Thyroid gland (tissue), 4 donors: ENCODE measurements at regions not wholly inside any gene's neighbourhood (a gene's known extent, or its start where the extent isn't known, plus 50 kb on each side); places are given as distances from the start of the nearest gene placed in this dataset.

Experiments
- DNase-seq, 2 donors: peaks; one replicate each; pipeline ENCODE4 v3.0.0-alpha.2; 2019
- H3K27ac ChIP-seq, 3 donors: fragments of 200-600 bp; sonication (generic); 1 replicate in 2 of 3; 2 replicates in 1 of 3; pipeline ENCODE4 v1.5.1; 2016 to 2019; ENCODE audit warnings: mild to moderate bottlenecking in 1 of 3, moderate library complexity in 1 of 3
- H3K27me3 ChIP-seq: fragments of 200-600 bp; sonication (generic); one replicate; pipeline ENCODE4 v1.5.1; 2019
- H3K36me3 ChIP-seq, 2 donors: fragments of 200-600 bp; sonication (generic); one replicate each; pipeline ENCODE4 v1.5.1; 2016 to 2019
- H3K4me1 ChIP-seq, 2 donors: fragments of 200-600 bp; sonication (generic); one replicate each; pipeline ENCODE4 v1.5.1; 2017 to 2019
- H3K4me3 ChIP-seq, 3 donors: fragments of 200-600 bp; sonication (generic); replicated peaks in 1 of 3; 1 replicate in 2 of 3; 2 replicates in 1 of 3; pipeline ENCODE4 v1.5.1; 2016; ENCODE audit warnings: mild to moderate bottlenecking in 1 of 3
- H3K9me3 ChIP-seq: fragments of 200-600 bp; sonication (generic); one replicate; pipeline ENCODE4 v1.5.1; 2017
- POLR2A ChIP-seq, 2 donors: fragments of 450-650 bp; IDR thresholded peaks; one replicate each; pipeline ENCODE4 v1.6.1; 2017; ENCODE audit warnings: antibody characterized with exemption in 2 of 2, mild to moderate bottlenecking in 2 of 2, moderate library complexity in 1 of 2
- WGBS, 2 donors: methylation state at CpG; one replicate each; pipeline ENCODE4 v1.1.5; 2017; 5-methylcytosine and 5-hydroxymethylcytosine counted together
- intact Hi-C: fragments of 100-400 bp; cut with DNase I; formaldehyde crosslinking; loops from one replicate; pipeline ENCODE4 v1.15.1; 2023
- TF ChIP-seq, protein P1 (sequence below), 6 experiments: fragments of 200-600 bp in 3 of 6; fragments of 450-650 bp in 3 of 6; sonication (generic) in 3 of 6; IDR thresholded peaks; one replicate each; pipeline ENCODE4 v1.5.1; 2016 to 2019; ENCODE audit warnings: antibody characterized with exemption in 6 of 6, mild to moderate bottlenecking in 2 of 6, inconsistent platforms in 1 of 6, moderate library complexity in 1 of 6

DNA sequence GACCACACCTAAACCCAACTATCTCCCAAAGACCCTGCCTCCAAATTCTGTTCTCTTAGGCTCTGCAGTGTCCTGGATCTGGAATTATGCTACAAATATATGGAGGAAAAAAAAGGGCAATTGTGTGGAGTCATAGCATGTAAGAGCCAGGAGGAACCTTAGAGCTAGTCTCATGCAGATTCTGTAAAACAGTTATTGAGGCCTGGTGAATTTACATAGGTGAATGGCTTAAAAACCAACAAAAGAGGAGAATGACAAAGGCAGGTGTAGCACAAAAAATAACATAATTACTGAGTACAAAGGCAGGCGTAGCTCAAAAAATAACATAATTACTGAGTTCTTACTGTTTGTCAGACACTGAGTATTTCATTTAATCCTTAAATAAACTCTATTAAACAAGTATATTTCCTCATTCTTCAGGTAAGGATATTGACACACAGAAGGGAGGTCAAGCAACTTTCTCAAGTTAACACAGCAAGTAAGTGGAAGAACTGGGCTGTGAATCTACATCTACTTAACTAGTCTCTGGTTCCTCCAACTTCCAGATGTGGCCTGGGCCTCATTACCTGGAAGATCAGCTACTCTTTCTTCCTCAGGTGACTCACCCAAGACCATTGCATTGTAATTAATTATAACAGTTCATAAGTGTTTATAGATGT is 938.9 kb upstream of the TENM4 start:
- no peak overlapping the region for H3K4me3 ChIP-seq
- H3K27me3 ChIP-seq = no peaks in the 10 kb centered on the region
- H3K27ac ChIP-seq = no peak overlapping the region
- WGBS, 2 donors = 91 to 92% methylated on average over 1 of the region's 1 CpG
- TF ChIP-seq, protein P1, sequence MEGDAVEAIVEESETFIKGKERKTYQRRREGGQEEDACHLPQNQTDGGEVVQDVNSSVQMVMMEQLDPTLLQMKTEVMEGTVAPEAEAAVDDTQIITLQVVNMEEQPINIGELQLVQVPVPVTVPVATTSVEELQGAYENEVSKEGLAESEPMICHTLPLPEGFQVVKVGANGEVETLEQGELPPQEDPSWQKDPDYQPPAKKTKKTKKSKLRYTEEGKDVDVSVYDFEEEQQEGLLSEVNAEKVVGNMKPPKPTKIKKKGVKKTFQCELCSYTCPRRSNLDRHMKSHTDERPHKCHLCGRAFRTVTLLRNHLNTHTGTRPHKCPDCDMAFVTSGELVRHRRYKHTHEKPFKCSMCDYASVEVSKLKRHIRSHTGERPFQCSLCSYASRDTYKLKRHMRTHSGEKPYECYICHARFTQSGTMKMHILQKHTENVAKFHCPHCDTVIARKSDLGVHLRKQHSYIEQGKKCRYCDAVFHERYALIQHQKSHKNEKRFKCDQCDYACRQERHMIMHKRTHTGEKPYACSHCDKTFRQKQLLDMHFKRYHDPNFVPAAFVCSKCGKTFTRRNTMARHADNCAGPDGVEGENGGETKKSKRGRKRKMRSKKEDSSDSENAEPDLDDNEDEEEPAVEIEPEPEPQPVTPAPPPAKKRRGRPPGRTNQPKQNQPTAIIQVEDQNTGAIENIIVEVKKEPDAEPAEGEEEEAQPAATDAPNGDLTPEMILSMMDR (IDR thresholded peaks at IDR 0.05) = no peak
- TF ChIP-seq POLR2A (IDR thresholded peaks at IDR 0.05) = no peak
- no peaks in the 10 kb centered on the region for H3K9me3 ChIP-seq
- DNase-seq = no peak
- no peaks in the 10 kb centered on the region for H3K4me1 ChIP-seq
- intact Hi-C loops = no loop called here
- H3K36me3 ChIP-seq = no peaks in the 10 kb centered on the region

DNA sequence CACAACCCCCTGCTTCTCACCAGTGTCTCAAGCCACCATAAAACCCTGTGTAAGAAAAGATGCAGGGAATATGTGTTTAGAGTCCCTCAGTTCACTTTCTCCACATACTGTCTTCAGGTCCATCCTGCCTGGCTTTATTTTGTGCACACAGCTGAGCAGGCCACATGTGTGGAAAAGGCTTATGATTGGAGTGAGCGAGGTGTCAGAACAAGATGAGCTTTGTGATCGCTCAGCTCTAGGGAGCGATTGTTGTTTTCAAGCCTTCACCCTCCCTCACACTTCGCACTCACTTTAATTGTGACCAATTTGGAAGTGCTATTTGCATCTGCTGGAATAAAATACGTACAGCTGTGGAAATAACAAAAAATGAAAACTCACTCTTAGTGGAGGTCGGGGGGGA is 931.1 kb upstream of the TENM4 start:
- H3K27me3 ChIP-seq = no peaks in the 10 kb centered on the region
- 83 to 84% methylated on average over 6 of the region's 6 CpGs for WGBS, 2 donors
- H3K27ac ChIP-seq = no peak overlapping the region
- TF ChIP-seq POLR2A (IDR thresholded peaks at IDR 0.05) = no peak
- TF ChIP-seq, protein P1 (IDR thresholded peaks at IDR 0.05) = no peak
- no peaks in the 10 kb centered on the region for H3K4me1 ChIP-seq
- no peaks in the 10 kb centered on the region for H3K36me3 ChIP-seq
- no peak for DNase-seq
- no peak overlapping the region for H3K4me3 ChIP-seq
- intact Hi-C loops = no loop called here
- no peaks in the 10 kb centered on the region for H3K9me3 ChIP-seq

GRCh38 chr11:80365980-80366379 is 925.1 kb upstream of the TENM4 start:
- no peak overlapping the region for H3K4me3 ChIP-seq
- H3K4me1 ChIP-seq = no peaks in the 10 kb centered on the region
- no peak for DNase-seq
- WGBS, 2 donors = 67 to 76% methylated on average over 1 of the region's 1 CpG
- no peak overlapping the region for H3K27ac ChIP-seq
- no peak for TF ChIP-seq POLR2A (IDR thresholded peaks at IDR 0.05)
- TF ChIP-seq, protein P1 (IDR thresholded peaks at IDR 0.05) = no peak
- no peaks in the 10 kb centered on the region for H3K36me3 ChIP-seq
- no peaks in the 10 kb centered on the region for H3K9me3 ChIP-seq
- intact Hi-C loops = no loop called here
- H3K27me3 ChIP-seq = no peaks in the 10 kb centered on the region

GRCh38 chr11:80365076-80365725 is 924.4 kb upstream of the TENM4 start:
- Histone ChIP-seq H3K27ac (no peak overlapping the region), H3K9me3 (no peaks in the 10 kb centered on the region), H3K4me3 (no peak overlapping the region), H3K36me3 (no peaks in the 10 kb centered on the region), H3K27me3 (no peaks in the 10 kb centered on the region), H3K4me1 (no peaks in the 10 kb centered on the region)
- intact Hi-C loops = no loop called here
- TF ChIP-seq, protein P1 (IDR thresholded peaks at IDR 0.05) = no peak
- TF ChIP-seq POLR2A (IDR thresholded peaks at IDR 0.05) = no peak
- no peak for DNase-seq
- 88 to 94% methylated on average over 2 of the region's 2 CpGs for WGBS, 2 donors

DNA sequence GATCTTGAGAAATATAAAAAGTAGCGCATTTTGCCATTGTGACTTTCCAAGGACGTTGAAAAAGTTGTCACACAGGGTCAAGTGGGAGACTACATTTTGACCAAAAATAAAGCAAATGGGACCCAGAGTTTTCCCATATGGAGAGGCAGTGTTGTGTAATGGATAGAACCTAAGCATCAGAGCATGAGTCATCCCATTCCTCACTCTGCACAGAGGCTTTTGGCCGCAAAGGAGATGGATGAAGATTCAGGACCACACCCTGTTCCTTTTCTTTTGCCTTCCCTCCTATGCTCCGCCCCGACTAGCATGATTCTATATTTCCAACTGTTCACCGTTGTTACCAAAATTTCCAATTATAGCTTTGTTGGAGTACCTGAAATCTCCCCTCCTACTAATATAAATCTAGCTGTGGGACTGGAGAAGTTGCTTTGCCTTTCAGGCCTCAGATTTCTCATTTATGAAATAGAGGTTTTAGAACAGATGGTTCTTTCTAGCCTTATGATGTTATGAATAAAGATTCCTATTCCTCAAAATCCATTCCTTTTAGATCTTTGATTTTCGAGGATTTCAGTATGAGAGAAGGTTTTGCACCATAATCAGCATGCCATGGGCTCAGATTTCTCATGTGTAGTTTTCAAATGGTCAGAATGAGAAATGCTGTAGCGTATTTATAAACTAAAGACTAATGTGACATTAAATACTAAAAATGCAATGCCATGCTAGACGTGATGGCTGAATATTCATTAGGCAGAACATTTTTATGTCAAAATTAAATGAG is 921.9 kb upstream of the TENM4 start:
- Histone ChIP-seq H3K4me1 (no peaks in the 10 kb centered on the region), H3K36me3 (no peaks in the 10 kb centered on the region), H3K4me3 (no peak overlapping the region), H3K27ac (no peak overlapping the region), H3K27me3 (no peaks in the 10 kb centered on the region), H3K9me3 (no peaks in the 10 kb centered on the region)
- intact Hi-C loops = no loop called here
- no peak for TF ChIP-seq POLR2A (IDR thresholded peaks at IDR 0.05)
- TF ChIP-seq, protein P1 (IDR thresholded peaks at IDR 0.05) = no peak
- 74 to 83% methylated on average over 9 of the region's 9 CpGs for WGBS, 2 donors
- DNase-seq = no peak
